ENCODE measurements at regions not wholly inside any gene's neighbourhood (a gene's known extent, or its start where the extent isn't known, plus 50 kb on each side); places are given as distances from the start of the nearest gene placed in this dataset.

DNA sequence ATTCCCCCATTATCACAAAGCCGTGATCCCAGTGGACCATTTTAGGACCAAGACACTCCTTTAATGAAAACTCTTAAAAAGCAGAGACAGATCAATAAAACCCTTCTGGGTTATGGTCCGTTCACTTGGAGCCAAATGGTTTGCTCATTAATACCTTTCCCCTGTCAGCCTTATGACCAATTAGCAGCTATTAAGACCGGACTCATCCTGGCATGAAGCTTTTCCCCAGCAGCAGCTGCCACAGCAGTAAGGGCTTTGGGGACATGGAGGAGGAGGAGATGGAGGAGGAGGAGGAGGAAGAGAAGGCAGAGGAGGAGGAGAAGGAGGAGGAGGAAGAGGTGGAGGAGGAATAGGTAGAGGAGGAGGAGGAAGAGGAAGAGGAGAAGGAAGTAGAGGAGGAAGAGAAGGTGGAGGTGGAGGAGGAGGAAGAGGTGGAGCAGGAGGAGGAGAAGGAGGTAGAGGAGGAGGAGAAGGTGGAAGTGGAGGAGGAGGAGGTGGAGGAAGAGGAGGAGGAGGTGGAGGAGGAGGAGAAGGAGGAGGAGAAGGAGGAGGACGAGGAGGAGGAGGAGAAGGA, 50.1 kb upstream of the IRX3 start:
- DNase-seq (no peak), ATAC-seq (ENCODE audit: low read depth in 2 of 2) (no peak)
- Histone ChIP-seq H3K4me3 (ENCODE audit: low read depth, low read length) (no peak overlapping the region), H3K27me3 (ENCODE audit: control insufficient read depth, insufficient read depth, low read length) (no peaks in the 10 kb centered on the region), H3K9me3 (ENCODE audit: control insufficient read depth in 2 of 2, low read length in 2 of 2) (no peaks in the 10 kb centered on the region), H3K4me1 (ENCODE audit: control insufficient read depth, insufficient read depth, low read length, poor library complexity, severe bottlenecking) (no peaks in the 10 kb centered on the region), H3K27ac (ENCODE audit: insufficient read depth, low read length, poor library complexity, severe bottlenecking) (no peak overlapping the region), H3K36me3 (ENCODE audit: control insufficient read depth, insufficient read depth, low read length) (no peaks in the 10 kb centered on the region)
- H3K4me1 Mint-ChIP-seq, result peaks cover 0 to 5% (median 0%) of the 10 kb centered on the region in 4 donors
- peaks cover 16% of the 10 kb centered on the region for H3K27me3 Mint-ChIP-seq
- no peak overlapping the region for H3K4me3 Mint-ChIP-seq
- H3K9me3 Mint-ChIP-seq, result peaks cover 0 to 2% (median 0%) of the 10 kb centered on the region in 7 donors
- H3K27ac Mint-ChIP-seq, result no peak overlapping the region
- no peaks in the 10 kb centered on the region for H3K36me3 Mint-ChIP-seq

All from CD4-positive, CD25-positive, alpha-beta regulatory T cell (primary cell).